CD4-positive, CD25-positive, alpha-beta regulatory T cell (primary cell): ENCODE measurements at regions not wholly inside any gene's neighbourhood (a gene's known extent, or its start where the extent isn't known, plus 50 kb on each side); places are given as distances from the start of the nearest gene placed in this dataset.

Experiments used
- ATAC-seq, 2 donors: fragments of 150-1000 bp; cut with Tn5 transposase; one replicate each; pipeline ENCODE4 v1.10.0; 2021; ENCODE audit warnings: low read depth in 2 of 2, moderate number of reproducible peaks in 2 of 2, moderate library complexity in 1 of 2
- DNase-seq, 3 donors: peaks; one replicate each; pipeline versions ENCODE4 v3.0.0 to v3.0.0-alpha.2; 2012 to 2022; ENCODE audit warnings: mixed read lengths in 1 of 3
- H3K27ac ChIP-seq: one replicate; pipeline ENCODE4 v1.7.0; 2013; ENCODE audit warnings: mild to moderate bottlenecking, low read length; ENCODE audit not compliant: insufficient read depth, poor library complexity, severe bottlenecking
- H3K27me3 ChIP-seq: one replicate; pipeline ENCODE4 v1.7.0; 2013; ENCODE audit warnings: low read length; ENCODE audit not compliant: control insufficient read depth, insufficient read depth
- H3K36me3 ChIP-seq: one replicate; pipeline ENCODE4 v1.7.0; 2013; ENCODE audit warnings: mild to moderate bottlenecking, low read length, moderate library complexity; ENCODE audit not compliant: control insufficient read depth, insufficient read depth
- H3K4me1 ChIP-seq: 2 replicates; pipeline ENCODE4 v1.7.0; 2013; ENCODE audit warnings: mild to moderate bottlenecking, low read length; ENCODE audit not compliant: insufficient read depth, control insufficient read depth, poor library complexity, severe bottlenecking
- H3K4me3 ChIP-seq: one replicate; pipeline ENCODE4 v1.7.0; 2013; ENCODE audit warnings: low read depth, mild to moderate bottlenecking, low read length, moderate library complexity
- H3K9me3 ChIP-seq, 2 experiments: 1 replicate in 1 of 2; 2 replicates in 1 of 2; pipeline ENCODE4 v1.7.0; 2013; ENCODE audit warnings: low read length in 2 of 2, mild to moderate bottlenecking in 1 of 2, moderate library complexity in 1 of 2; ENCODE audit not compliant: control insufficient read depth in 2 of 2
- H3K27ac Mint-ChIP-seq, 3 donors: one replicate each; pipeline ENCODE4 v1.8.0; 2020 to 2022; ENCODE audit warnings: mild to moderate bottlenecking in 3 of 3, mixed read lengths in 3 of 3, moderate library complexity in 2 of 3
- H3K27me3 Mint-ChIP-seq: one replicate; pipeline ENCODE4 v1.8.0; 2022; ENCODE audit warnings: mild to moderate bottlenecking, mixed read lengths
- H3K36me3 Mint-ChIP-seq: one replicate; pipeline ENCODE4 v1.8.0; 2020; ENCODE audit warnings: mixed read lengths
- H3K4me1 Mint-ChIP-seq, 4 donors: one replicate each; pipeline ENCODE4 v1.8.0; 2020 to 2022; ENCODE audit warnings: mixed read lengths in 4 of 4, mild to moderate bottlenecking in 1 of 4
- H3K4me3 Mint-ChIP-seq, 4 donors: one replicate each; pipeline ENCODE4 v1.8.0; 2020 to 2022; ENCODE audit warnings: mild to moderate bottlenecking in 4 of 4, mixed read lengths in 4 of 4, moderate library complexity in 3 of 4
- H3K9me3 Mint-ChIP-seq, 7 donors: one replicate each; pipeline ENCODE4 v1.8.0; 2020 to 2022; ENCODE audit warnings: mixed read lengths in 7 of 7, mild to moderate bottlenecking in 3 of 7, moderate library complexity in 2 of 7

- Histone ChIP-seq H3K27ac (no peak overlapping the region), H3K36me3 (no peaks in the 10 kb centered on the region), H3K27me3 (peaks cover 10% of the 10 kb centered on the region), H3K9me3 (no peaks in the 10 kb centered on the region), H3K4me3 (no peak overlapping the region), H3K4me1 (peaks cover 10% of the 10 kb centered on the region)
- H3K4me3 Mint-ChIP-seq = no peak overlapping the region
- H3K4me1 Mint-ChIP-seq = peaks cover 0 to 3% (median 1%) of the 10 kb centered on the region in 4 donors
- ATAC-seq (no peak), DNase-seq (no peak)
- no peaks in the 10 kb centered on the region for H3K36me3 Mint-ChIP-seq
- H3K9me3 Mint-ChIP-seq = no peaks in the 10 kb centered on the region
- peaks cover 40% of the 10 kb centered on the region for H3K27me3 Mint-ChIP-seq
- H3K27ac Mint-ChIP-seq = no peak overlapping the region
These were observed 137.8 kb upstream of the DPYD start for GRCh38 chr1:98058676-98059075.

- Histone ChIP-seq H3K4me3 (no peak overlapping the region), H3K9me3 (no peaks in the 10 kb centered on the region), H3K36me3 (no peaks in the 10 kb centered on the region), H3K27me3 (peaks cover 19% of the 10 kb centered on the region), H3K4me1 (peaks cover 16% of the 10 kb centered on the region), H3K27ac (no peak overlapping the region)
- Mint-ChIP-seq H3K4me3 (no peak overlapping the region), H3K36me3 (no peaks in the 10 kb centered on the region), H3K4me1 (peaks cover 0 to 12% (median 8%) of the 10 kb centered on the region in 4 donors), H3K27ac (no peak overlapping the region), H3K9me3 (peaks cover 0 to 2% (median 0%) of the 10 kb centered on the region in 7 donors), H3K27me3 (peaks cover 52% of the 10 kb centered on the region)
- ATAC-seq (no peak), DNase-seq (no peak)
These were observed 136.5 kb upstream of the DPYD start for GRCh38 chr1:98057236-98057910.

GRCh38 chr1:98056781-98057180 is 135.9 kb upstream of the DPYD start:
- Mint-ChIP-seq H3K36me3 (no peaks in the 10 kb centered on the region), H3K9me3 (peaks cover 0 to 2% (median 0%) of the 10 kb centered on the region in 7 donors), H3K27ac (peak overlapping the region in 1 of 3 donors; percentile 45), H3K4me3 (no peak overlapping the region), H3K4me1 (peaks cover 0 to 12% (median 8%) of the 10 kb centered on the region in 4 donors), H3K27me3 (peaks cover 58% of the 10 kb centered on the region)
- H3K4me3 ChIP-seq = no peak overlapping the region
- ATAC-seq (no peak), DNase-seq (no peak)
- H3K9me3 ChIP-seq = no peaks in the 10 kb centered on the region
- H3K27me3 ChIP-seq = peaks cover 24% of the 10 kb centered on the region
- H3K36me3 ChIP-seq = no peaks in the 10 kb centered on the region
- peaks cover 16% of the 10 kb centered on the region for H3K4me1 ChIP-seq
- no peak overlapping the region for H3K27ac ChIP-seq

GRCh38 chr1:98055457-98055856 is 134.6 kb upstream of the DPYD start:
- Mint-ChIP-seq H3K27me3 (peaks cover 70% of the 10 kb centered on the region), H3K9me3 (peaks cover 0 to 4% (median 0%) of the 10 kb centered on the region in 7 donors), H3K27ac (peak overlapping the region in 1 of 3 donors; percentile 12), H3K4me3 (no peak overlapping the region), H3K4me1 (peaks cover 0 to 12% (median 8%) of the 10 kb centered on the region in 4 donors), H3K36me3 (no peaks in the 10 kb centered on the region)
- ATAC-seq (no peak), DNase-seq (no peak)
- no peak overlapping the region for H3K27ac ChIP-seq
- no peak overlapping the region for H3K4me3 ChIP-seq
- no peaks in the 10 kb centered on the region for H3K36me3 ChIP-seq
- H3K4me1 ChIP-seq = peaks cover 16% of the 10 kb centered on the region
- H3K9me3 ChIP-seq = no peaks in the 10 kb centered on the region
- H3K27me3 ChIP-seq = peaks cover 31% of the 10 kb centered on the region

GRCh38 chr1:98054786-98055185 is 134.0 kb upstream of the DPYD start:
- Mint-ChIP-seq H3K36me3 (no peaks in the 10 kb centered on the region), H3K27ac (no peak overlapping the region), H3K9me3 (peaks cover 0 to 4% (median 0%) of the 10 kb centered on the region in 7 donors), H3K4me1 (peaks cover 0 to 12% (median 8%) of the 10 kb centered on the region in 4 donors), H3K4me3 (peak overlapping the region in 2 of 4 donors; percentile 22 to 25), H3K27me3 (peaks cover 75% of the 10 kb centered on the region)
- no peaks in the 10 kb centered on the region for H3K36me3 ChIP-seq
- no peak overlapping the region for H3K27ac ChIP-seq
- ATAC-seq (no peak), DNase-seq (no peak)
- H3K4me3 ChIP-seq = no peak overlapping the region
- H3K9me3 ChIP-seq = no peaks in the 10 kb centered on the region
- peaks cover 38% of the 10 kb centered on the region for H3K27me3 ChIP-seq
- peaks cover 16% of the 10 kb centered on the region for H3K4me1 ChIP-seq

GRCh38 chr1:98054367-98054701 is 133.5 kb upstream of the DPYD start:
- Histone ChIP-seq H3K27ac (no peak overlapping the region), H3K9me3 (no peaks in the 10 kb centered on the region), H3K4me1 (peaks cover 16% of the 10 kb centered on the region), H3K27me3 (peaks cover 42% of the 10 kb centered on the region), H3K36me3 (no peaks in the 10 kb centered on the region), H3K4me3 (no peak overlapping the region)
- DNase-seq (no peak), ATAC-seq (no peak)
- peaks cover 0 to 4% (median 0%) of the 10 kb centered on the region in 7 donors for H3K9me3 Mint-ChIP-seq
- peak overlapping the region in 2 of 4 donors; percentile 22 to 25 for H3K4me3 Mint-ChIP-seq
- H3K4me1 Mint-ChIP-seq = peaks cover 0 to 15% (median 10%) of the 10 kb centered on the region in 4 donors
- no peak overlapping the region for H3K27ac Mint-ChIP-seq
- no peaks in the 10 kb centered on the region for H3K36me3 Mint-ChIP-seq
- peaks cover 77% of the 10 kb centered on the region for H3K27me3 Mint-ChIP-seq

- Mint-ChIP-seq H3K9me3 (peaks cover 0 to 4% (median 0%) of the 10 kb centered on the region in 7 donors), H3K36me3 (no peaks in the 10 kb centered on the region), H3K4me3 (peak overlapping the region in 2 of 4 donors; percentile 60 to 63), H3K27me3 (peaks cover 77% of the 10 kb centered on the region), H3K27ac (no peak overlapping the region), H3K4me1 (peaks cover 0 to 20% (median 12%) of the 10 kb centered on the region in 4 donors)
- H3K27ac ChIP-seq = no peak overlapping the region
- H3K27me3 ChIP-seq = peaks cover 46% of the 10 kb centered on the region
- H3K36me3 ChIP-seq = no peaks in the 10 kb centered on the region
- ATAC-seq (peak; percentile 77 to 87), DNase-seq (peak in 2 of 3 donors; percentile 49 to 54)
- peaks cover 17% of the 10 kb centered on the region for H3K4me1 ChIP-seq
- H3K9me3 ChIP-seq = no peaks in the 10 kb centered on the region
- H3K4me3 ChIP-seq = no peak overlapping the region
These were observed 132.9 kb upstream of the DPYD start for GRCh38 chr1:98053471-98054366.
